OCI-LY7 (cell line): ENCODE measurements at regions not wholly inside any gene's neighbourhood (a gene's known extent, or its start where the extent isn't known, plus 50 kb on each side); places are given as distances from the start of the nearest gene placed in this dataset.

ENCODE experiments used
- EZH2phosphoT487 ChIP-seq: fragments of 200-600 bp; sonication (generic); IDR thresholded peaks from 2 replicates; pipeline ENCODE4 v1.6.1; 2018; ENCODE audit warnings: low read depth, borderline replicate concordance, mild to moderate bottlenecking, mixed run types, antibody characterized with exemption, low read length, moderate library complexity, mixed read lengths
- TF ChIP-seq, protein P1 (sequence below): fragments of 200-600 bp; sonication (generic); conservative IDR thresholded peaks from 2 replicates; pipeline ENCODE4 v1.5.1; 2014; ENCODE audit warnings: mild to moderate bottlenecking, antibody characterized with exemption, low read length, moderate library complexity, mixed read lengths

GRCh38 chr18:73891572-73892421 is 255.8 kb downstream of the FBXO15 start:
- TF ChIP-seq, protein P1, sequence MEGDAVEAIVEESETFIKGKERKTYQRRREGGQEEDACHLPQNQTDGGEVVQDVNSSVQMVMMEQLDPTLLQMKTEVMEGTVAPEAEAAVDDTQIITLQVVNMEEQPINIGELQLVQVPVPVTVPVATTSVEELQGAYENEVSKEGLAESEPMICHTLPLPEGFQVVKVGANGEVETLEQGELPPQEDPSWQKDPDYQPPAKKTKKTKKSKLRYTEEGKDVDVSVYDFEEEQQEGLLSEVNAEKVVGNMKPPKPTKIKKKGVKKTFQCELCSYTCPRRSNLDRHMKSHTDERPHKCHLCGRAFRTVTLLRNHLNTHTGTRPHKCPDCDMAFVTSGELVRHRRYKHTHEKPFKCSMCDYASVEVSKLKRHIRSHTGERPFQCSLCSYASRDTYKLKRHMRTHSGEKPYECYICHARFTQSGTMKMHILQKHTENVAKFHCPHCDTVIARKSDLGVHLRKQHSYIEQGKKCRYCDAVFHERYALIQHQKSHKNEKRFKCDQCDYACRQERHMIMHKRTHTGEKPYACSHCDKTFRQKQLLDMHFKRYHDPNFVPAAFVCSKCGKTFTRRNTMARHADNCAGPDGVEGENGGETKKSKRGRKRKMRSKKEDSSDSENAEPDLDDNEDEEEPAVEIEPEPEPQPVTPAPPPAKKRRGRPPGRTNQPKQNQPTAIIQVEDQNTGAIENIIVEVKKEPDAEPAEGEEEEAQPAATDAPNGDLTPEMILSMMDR, result no peak
- TF ChIP-seq EZH2phosphoT487, result no peak
